ENCODE measurements at regions not wholly inside any gene's neighbourhood (a gene's known extent, or its start where the extent isn't known, plus 50 kb on each side); places are given as distances from the start of the nearest gene placed in this dataset.

- Histone ChIP-seq H3K9me3 (peaks cover 2 to 6% (median 2%) of the 10 kb centered on the region in 4 donors), H3K4me3 (no peak overlapping the region), H3K27me3 (no peaks in the 10 kb centered on the region), H3K36me3 (no peaks in the 10 kb centered on the region), H3K4me1 (no peaks in the 10 kb centered on the region), H3K27ac (no peak overlapping the region)
- no peak for DNase-seq
- intact Hi-C loops (cut with DNase I), result no loop called here
- 17 to 67% methylated on average over 3 of the region's 3 CpGs for WGBS, 2 donors
- TF ChIP-seq CTCF (IDR thresholded peaks at IDR 0.05) (no peak), POLR2AphosphoS5 (IDR thresholded peaks at IDR 0.05) (no peak), EP300 (IDR thresholded peaks at IDR 0.05) (no peak), POLR2A (IDR thresholded peaks at IDR 0.05) (no peak)
Measured at GRCh38 chr4:78704981-78705683, 71.0 kb upstream of the BMP2K start.

GRCh38 chr4:78706302-78706701 is 69.8 kb upstream of the BMP2K start:
- H3K27ac ChIP-seq, result no peak overlapping the region
- 62 to 77% methylated on average over 6 of the region's 6 CpGs for WGBS, 2 donors

GRCh38 chr4:78707268-78707667 is 68.9 kb upstream of the BMP2K start:
- 58 to 62% methylated on average over 2 of the region's 2 CpGs for WGBS, 2 donors
- H3K27ac ChIP-seq, result no peak overlapping the region
- intact Hi-C loops (cut with DNase I), result no loop called here

More at GRCh38 chr4:78706302-78706701, 69.8 kb upstream of the BMP2K start:
- no peak overlapping the region for H3K4me3 ChIP-seq
- H3K4me1 ChIP-seq, result no peaks in the 10 kb centered on the region
- no peak for DNase-seq
- TF ChIP-seq EP300 (IDR thresholded peaks at IDR 0.05) (no peak), POLR2AphosphoS5 (IDR thresholded peaks at IDR 0.05) (no peak), POLR2A (IDR thresholded peaks at IDR 0.05) (no peak), CTCF (IDR thresholded peaks at IDR 0.05) (no peak)
- H3K27me3 ChIP-seq, result no peaks in the 10 kb centered on the region
- intact Hi-C loops (cut with DNase I), result no loop called here
- H3K9me3 ChIP-seq, result peaks cover 2 to 6% (median 2%) of the 10 kb centered on the region in 4 donors
- no peaks in the 10 kb centered on the region for H3K36me3 ChIP-seq

GRCh38 chr4:78707793-78708192 is 68.4 kb upstream of the BMP2K start:
- no peak for TF ChIP-seq POLR2AphosphoS5 (IDR thresholded peaks at IDR 0.05)
- intact Hi-C loops (cut with DNase I), result no loop called here
- H3K4me3 ChIP-seq, result no peak overlapping the region
- 89 to 93% methylated on average over 5 of the region's 5 CpGs for WGBS, 2 donors
- no peaks in the 10 kb centered on the region for H3K27me3 ChIP-seq
- no peak for DNase-seq
- H3K36me3 ChIP-seq, result no peaks in the 10 kb centered on the region
- H3K27ac ChIP-seq, result no peak overlapping the region
- peaks cover 0 to 5% (median 1%) of the 10 kb centered on the region in 4 donors for H3K9me3 ChIP-seq
- H3K4me1 ChIP-seq, result no peaks in the 10 kb centered on the region

More at GRCh38 chr4:78707268-78707667, 68.9 kb upstream of the BMP2K start:
- Histone ChIP-seq H3K36me3 (no peaks in the 10 kb centered on the region), H3K9me3 (peaks cover 2 to 6% (median 2%) of the 10 kb centered on the region in 4 donors), H3K4me1 (no peaks in the 10 kb centered on the region), H3K4me3 (no peak overlapping the region), H3K27me3 (no peaks in the 10 kb centered on the region)
- DNase-seq, result no peak
- TF ChIP-seq EP300 (IDR thresholded peaks at IDR 0.05) (no peak), POLR2AphosphoS5 (IDR thresholded peaks at IDR 0.05) (no peak), CTCF (IDR thresholded peaks at IDR 0.05) (no peak), POLR2A (IDR thresholded peaks at IDR 0.05) (no peak)

- no peak for DNase-seq
- intact Hi-C loops (cut with DNase I), result no loop called here
- Histone ChIP-seq H3K4me3 (no peak overlapping the region), H3K4me1 (no peaks in the 10 kb centered on the region), H3K36me3 (no peaks in the 10 kb centered on the region), H3K27me3 (no peaks in the 10 kb centered on the region), H3K27ac (no peak overlapping the region), H3K9me3 (no peaks in the 10 kb centered on the region)
- TF ChIP-seq POLR2A (IDR thresholded peaks at IDR 0.05) (no peak), EP300 (IDR thresholded peaks at IDR 0.05) (no peak), POLR2AphosphoS5 (IDR thresholded peaks at IDR 0.05) (no peak), CTCF (IDR thresholded peaks at IDR 0.05) (no peak)
Measured at GRCh38 chr4:78710536-78710935, 65.6 kb upstream of the BMP2K start.

Measured in sigmoid colon (tissue), 6 donors.